GM19035 (cell line): ENCODE measurements at regions not wholly inside any gene's neighbourhood (a gene's known extent, or its start where the extent isn't known, plus 50 kb on each side); places are given as distances from the start of the nearest gene placed in this dataset.

Experiments
- ATAC-seq: cut with Tn5 transposase; IDR thresholded peaks from one replicate; pipeline ENCODE4 v1.9.1; 2021; ENCODE audit not compliant: unreplicated experiment

- no peak for ATAC-seq
These were observed 342.2 kb upstream of the DYNLRB2 start for GRCh38 chr16:80198311-80199299.

- no peak for ATAC-seq
These were observed 343.0 kb upstream of the DYNLRB2 start for GRCh38 chr16:80197741-80198201.

GRCh38 chr16:80191928-80192327 is 348.9 kb upstream of the DYNLRB2 start:
- ATAC-seq, result no peak

GRCh38 chr16:80189476-80190175 is 351.2 kb upstream of the DYNLRB2 start:
- ATAC-seq, result no peak

GRCh38 chr16:80176114-80176513 is 364.7 kb upstream of the DYNLRB2 start:
- no peak for ATAC-seq

- no peak for ATAC-seq
These were observed 365.8 kb upstream of the DYNLRB2 start for GRCh38 chr16:80175011-80175410.

GRCh38 chr16:80174416-80174815 is 366.4 kb upstream of the DYNLRB2 start:
- ATAC-seq, result no peak

- ATAC-seq, result no peak
These were observed 369.0 kb upstream of the DYNLRB2 start for GRCh38 chr16:80171746-80172145.

- no peak for ATAC-seq
These were observed 369.6 kb upstream of the DYNLRB2 start for GRCh38 chr16:80171199-80171598.

GRCh38 chr16:80167657-80168390 is 373.0 kb upstream of the DYNLRB2 start:
- no peak for ATAC-seq

- ATAC-seq, result no peak
These were observed 374.7 kb upstream of the DYNLRB2 start for GRCh38 chr16:80166082-80166481.

GRCh38 chr16:80164966-80165550 is 375.7 kb upstream of the DYNLRB2 start:
- no peak for ATAC-seq

- no peak for ATAC-seq
These were observed 377.5 kb upstream of the DYNLRB2 start for GRCh38 chr16:80163339-80163738.

GRCh38 chr16:80161799-80162739 is 378.7 kb upstream of the DYNLRB2 start:
- no peak for ATAC-seq

GRCh38 chr16:80158766-80159165 is 382.0 kb upstream of the DYNLRB2 start:
- no peak for ATAC-seq

- no peak for ATAC-seq
These were observed 389.1 kb upstream of the DYNLRB2 start for GRCh38 chr16:80151722-80152111.

- no peak for ATAC-seq
These were observed 389.6 kb upstream of the DYNLRB2 start for GRCh38 chr16:80150978-80151721.

- ATAC-seq, result no peak
These were observed 392.0 kb upstream of the DYNLRB2 start for GRCh38 chr16:80148826-80149225.

- ATAC-seq, result no peak
These were observed 393.7 kb upstream of the DYNLRB2 start for GRCh38 chr16:80147026-80147655.
